MM.1S (cell line): ENCODE measurements at regions not wholly inside any gene's neighbourhood (a gene's known extent, or its start where the extent isn't known, plus 50 kb on each side); places are given as distances from the start of the nearest gene placed in this dataset.

Experiments used
- DNase-seq: peaks from one replicate; pipeline ENCODE4 v3.0.0-alpha.2; 2015
- H2AFZ ChIP-seq: fragments of 300-600 bp; sonication (generic); 2 replicates; pipeline ENCODE4 v1.6.0; 2016; ENCODE audit warnings: antibody characterized with exemption, low read length
- H3F3A ChIP-seq: fragments of 300-600 bp; sonication (generic); 2 replicates; pipeline ENCODE4 v1.6.1; 2016; ENCODE audit warnings: mild to moderate bottlenecking, antibody characterized with exemption, low read length, moderate library complexity, mixed read lengths; ENCODE audit not compliant: insufficient read depth
- H3K27ac ChIP-seq: fragments of 300-600 bp; sonication (generic); 2 replicates; pipeline ENCODE4 v1.5.1; 2016; ENCODE audit warnings: mild to moderate bottlenecking, low read length
- H3K27me3 ChIP-seq: fragments of 300-600 bp; sonication (generic); replicated peaks from 2 replicates; pipeline ENCODE4 v1.6.0; 2016; ENCODE audit warnings: low read length; ENCODE audit not compliant: insufficient read depth
- H3K36me3 ChIP-seq: fragments of 300-600 bp; sonication (generic); replicated peaks from 2 replicates; pipeline ENCODE4 v1.6.1; 2016; ENCODE audit warnings: mild to moderate bottlenecking, low read length, mixed read lengths; ENCODE audit not compliant: insufficient read depth
- H3K4me1 ChIP-seq: fragments of 300-600 bp; sonication (generic); 2 replicates; pipeline ENCODE4 v1.6.1; 2016; ENCODE audit warnings: low read length, mixed read lengths
- H3K4me2 ChIP-seq: fragments of 300-600 bp; sonication (generic); 2 replicates; pipeline ENCODE4 v1.6.0; 2016; ENCODE audit warnings: low read depth, low read length
- H3K4me3 ChIP-seq: fragments of 300-600 bp; sonication (generic); 2 replicates; pipeline ENCODE4 v1.5.1; 2016; ENCODE audit warnings: low read length, mixed read lengths
- H3K79me2 ChIP-seq: fragments of 300-600 bp; sonication (generic); 2 replicates; pipeline ENCODE4 v1.6.1; 2016; ENCODE audit warnings: mixed run types, low read length, mixed read lengths
- H3K9ac ChIP-seq: fragments of 300-600 bp; sonication (generic); 2 replicates; pipeline ENCODE4 v1.6.1; 2016; ENCODE audit warnings: low read length, mixed read lengths
- H3K9me2 ChIP-seq: fragments of 300-600 bp; sonication (generic); replicated peaks from 2 replicates; pipeline ENCODE4 v1.6.1; 2016; ENCODE audit warnings: mild to moderate bottlenecking, low read length, mixed read lengths; ENCODE audit not compliant: insufficient read depth
- H3K9me3 ChIP-seq: fragments of 300-600 bp; sonication (generic); replicated peaks from 2 replicates; pipeline ENCODE4 v1.6.1; 2016; ENCODE audit warnings: mild to moderate bottlenecking, low read length, mixed read lengths; ENCODE audit not compliant: insufficient read depth
- H4K20me1 ChIP-seq: fragments of 300-600 bp; sonication (generic); 2 replicates; pipeline ENCODE4 v1.6.1; 2016; ENCODE audit warnings: mild to moderate bottlenecking, low read length, moderate library complexity, mixed read lengths; ENCODE audit not compliant: insufficient read depth
- CTCF ChIP-seq: fragments of 300-600 bp; sonication (generic); IDR thresholded peaks from 2 replicates; pipeline ENCODE4 v1.5.1; 2016; ENCODE audit warnings: antibody characterized with exemption, low read length, mixed read lengths
- EZH2 ChIP-seq: fragments of 300-600 bp; sonication (generic); optimal IDR thresholded peaks from 2 replicates; pipeline ENCODE3; 2017; ENCODE audit warnings: low read depth, mild to moderate bottlenecking, antibody characterized with exemption, low read length, mixed read lengths
- EZH2phosphoT487 ChIP-seq: fragments of 300-600 bp; sonication (generic); IDR thresholded peaks from 2 replicates; pipeline ENCODE4 v1.6.1; 2018; ENCODE audit warnings: antibody characterized with exemption, low read length

GRCh38 chr10:107443326-107443725 lies 278.8 kb upstream of the SORCS1 start:
- no peak overlapping the region for H3K9ac ChIP-seq
- H3K79me2 ChIP-seq, result no peaks in the 10 kb centered on the region
- no peaks in the 10 kb centered on the region for H3F3A ChIP-seq
- no peaks in the 10 kb centered on the region; the same call in 1 of the 2 replicates for H3K9me2 ChIP-seq
- H3K36me3 ChIP-seq, result no peaks in the 10 kb centered on the region
- H3K4me3 ChIP-seq, result no peak overlapping the region
- H3K27ac ChIP-seq, result no peak overlapping the region
- no peak for DNase-seq
- no peak for TF ChIP-seq EZH2
- no peaks in the 10 kb centered on the region for H4K20me1 ChIP-seq
- H3K4me1 ChIP-seq, result no peaks in the 10 kb centered on the region
- H3K4me2 ChIP-seq, result no peak overlapping the region
- H3K9me3 ChIP-seq, result no peaks in the 10 kb centered on the region
- H2AFZ ChIP-seq, result no peak overlapping the region
- no peaks in the 10 kb centered on the region for H3K27me3 ChIP-seq

- no peaks in the 10 kb centered on the region; the same call in 1 of the 2 replicates for H3K9me2 ChIP-seq
- H3K9ac ChIP-seq, result no peak overlapping the region
- no peaks in the 10 kb centered on the region for H3K27me3 ChIP-seq
- DNase-seq, result peak; percentile 9
- H3K27ac ChIP-seq, result no peak overlapping the region
- H3K4me3 ChIP-seq, result no peak overlapping the region
- H3K9me3 ChIP-seq, result no peaks in the 10 kb centered on the region
- no peak overlapping the region for H2AFZ ChIP-seq
- no peaks in the 10 kb centered on the region for H3K4me1 ChIP-seq
- H3K36me3 ChIP-seq, result no peaks in the 10 kb centered on the region
- H3K79me2 ChIP-seq, result no peaks in the 10 kb centered on the region
- H3K4me2 ChIP-seq, result no peak overlapping the region
- no peaks in the 10 kb centered on the region for H4K20me1 ChIP-seq
- no peaks in the 10 kb centered on the region for H3F3A ChIP-seq
- TF ChIP-seq EZH2 (no peak), EZH2phosphoT487 (no peak), CTCF (no peak)
Measured at GRCh38 chr10:107442035-107442505, 277.6 kb upstream of the SORCS1 start.

- no peak overlapping the region for H3K9ac ChIP-seq
- TF ChIP-seq EZH2phosphoT487, result no peak
- TF ChIP-seq EZH2, result no peak
- TF ChIP-seq CTCF, result no peak
- no peaks in the 10 kb centered on the region for H3K27me3 ChIP-seq
- no peak overlapping the region for H3K27ac ChIP-seq
- H3K4me2 ChIP-seq, result no peak overlapping the region
- H3K79me2 ChIP-seq, result no peaks in the 10 kb centered on the region
- H3K4me1 ChIP-seq, result no peaks in the 10 kb centered on the region
- H3K9me3 ChIP-seq, result no peaks in the 10 kb centered on the region
- DNase-seq, result no peak
- H4K20me1 ChIP-seq, result no peaks in the 10 kb centered on the region
- no peak overlapping the region for H2AFZ ChIP-seq
- H3F3A ChIP-seq, result no peaks in the 10 kb centered on the region
- H3K9me2 ChIP-seq, result no peaks in the 10 kb centered on the region; the same call in 1 of the 2 replicates
- H3K4me3 ChIP-seq, result no peak overlapping the region
- H3K36me3 ChIP-seq, result no peaks in the 10 kb centered on the region
Measured at GRCh38 chr10:107440741-107441140, 276.2 kb upstream of the SORCS1 start.

- Histone ChIP-seq H4K20me1 (no peaks in the 10 kb centered on the region), H3K9me3 (no peaks in the 10 kb centered on the region), H3K27ac (no peak overlapping the region), H3F3A (no peaks in the 10 kb centered on the region), H3K4me2 (no peak overlapping the region), H3K9me2 (no peaks in the 10 kb centered on the region; the same call in 1 of the 2 replicates), H3K27me3 (no peaks in the 10 kb centered on the region), H3K9ac (no peak overlapping the region), H3K4me1 (no peaks in the 10 kb centered on the region), H2AFZ (no peak overlapping the region), H3K36me3 (no peaks in the 10 kb centered on the region), H3K4me3 (no peak overlapping the region), H3K79me2 (no peaks in the 10 kb centered on the region)
- TF ChIP-seq EZH2phosphoT487, result no peak
- no peak for TF ChIP-seq EZH2
- no peak for TF ChIP-seq CTCF
- DNase-seq, result no peak
Measured at GRCh38 chr10:107437921-107438320, 273.4 kb upstream of the SORCS1 start.
